NCI-H2081 treated with DMSO at 0.1 percent for 48 hours (cell line): ENCODE measurements at regions not wholly inside any gene's neighbourhood (a gene's known extent, or its start where the extent isn't known, plus 50 kb on each side); places are given as distances from the start of the nearest gene placed in this dataset.
"Not testable (repeated sequence)": the region's sequence is repeated elsewhere in the genome, so short reads cannot be mapped to it uniquely, and the experiment has no call there.

Source experiments
- DNase-seq: peaks from one replicate; lab custom pipeline; 2025; lab: John Stamatoyannopoulos, UW

DNA sequence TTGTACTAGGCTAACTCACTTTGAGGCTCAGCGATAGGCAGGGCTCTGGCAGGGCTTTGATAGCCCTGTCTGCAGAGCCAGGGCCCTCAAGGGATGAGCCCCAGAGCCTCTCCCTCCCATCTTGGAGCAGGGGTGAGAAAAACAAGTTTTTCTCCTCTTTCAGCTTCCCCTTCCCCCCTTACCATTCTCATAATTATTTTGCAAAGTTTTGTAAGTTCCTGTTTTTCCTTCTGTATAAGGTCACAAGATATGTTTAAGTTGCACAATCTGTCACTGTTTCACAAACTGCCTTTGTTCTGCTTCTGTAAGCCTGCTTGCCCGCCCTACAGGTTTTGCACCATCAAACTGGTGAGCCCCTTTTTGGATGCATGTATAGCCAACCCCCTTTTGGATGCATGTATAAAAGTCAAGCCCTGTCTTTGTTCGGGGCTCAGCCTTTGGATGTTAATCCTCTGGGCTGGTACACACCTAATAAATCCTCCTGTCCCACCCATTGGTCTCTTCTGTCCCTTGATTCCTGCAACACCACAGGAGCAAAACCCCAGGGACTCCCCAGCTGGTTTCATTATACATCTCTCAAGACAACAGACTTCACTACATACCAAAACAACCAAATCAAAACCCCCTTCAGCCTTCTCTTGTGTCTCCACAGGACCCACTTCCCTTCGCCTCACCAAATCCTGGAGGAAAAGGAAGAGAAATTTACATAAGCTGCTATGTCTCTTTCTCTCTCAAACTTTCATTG lies 52.5 kb upstream of the RESF1 start:
- DNase-seq, result no peak

DNA sequence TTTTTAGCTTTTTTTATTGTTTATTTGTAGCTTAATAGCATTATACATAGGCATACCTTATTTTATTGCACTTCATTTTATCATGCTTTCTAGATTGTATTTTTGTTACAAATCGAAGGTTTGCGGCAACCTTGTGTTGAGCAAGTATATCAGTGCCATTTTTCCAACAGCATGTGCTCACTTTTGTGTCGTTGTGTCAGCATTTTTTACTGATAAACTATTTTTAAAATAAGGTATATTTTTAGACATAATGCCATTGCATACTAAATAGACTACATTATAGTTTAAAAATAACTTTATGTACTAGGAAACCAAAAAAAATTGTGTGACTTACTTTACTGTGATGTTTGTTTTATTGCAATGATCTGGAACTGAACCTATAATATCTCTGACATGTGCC lies 56.2 kb upstream of the RESF1 start:
- DNase-seq, result no peak

- DNase-seq, result no peak
Observed at GRCh38 chr12:31900271-31900670, 58.9 kb upstream of the RESF1 start.

DNA sequence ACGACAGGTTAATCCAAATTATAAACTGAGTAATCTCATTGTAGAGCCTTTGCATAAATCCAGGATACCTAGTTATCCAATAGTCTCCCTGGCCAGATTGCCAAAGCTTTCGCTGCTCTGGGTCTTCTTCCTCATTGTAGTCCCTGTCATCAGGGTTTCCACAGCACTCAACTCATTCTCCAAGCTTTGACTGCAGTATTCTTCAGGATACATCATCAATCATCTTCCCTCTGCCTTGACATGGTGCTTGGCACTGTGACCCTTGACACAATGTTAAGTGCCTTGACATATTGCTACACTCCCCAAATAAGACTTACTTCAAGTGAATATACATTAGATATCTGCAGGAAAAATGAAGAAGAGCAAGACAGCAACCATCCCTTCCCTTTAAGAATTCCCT lies 60.1 kb upstream of the RESF1 start:
- no peak for DNase-seq

GRCh38 chr12:31897781-31898503 lies 61.3 kb upstream of the RESF1 start:
- DNase-seq, result peak; percentile 9

DNA sequence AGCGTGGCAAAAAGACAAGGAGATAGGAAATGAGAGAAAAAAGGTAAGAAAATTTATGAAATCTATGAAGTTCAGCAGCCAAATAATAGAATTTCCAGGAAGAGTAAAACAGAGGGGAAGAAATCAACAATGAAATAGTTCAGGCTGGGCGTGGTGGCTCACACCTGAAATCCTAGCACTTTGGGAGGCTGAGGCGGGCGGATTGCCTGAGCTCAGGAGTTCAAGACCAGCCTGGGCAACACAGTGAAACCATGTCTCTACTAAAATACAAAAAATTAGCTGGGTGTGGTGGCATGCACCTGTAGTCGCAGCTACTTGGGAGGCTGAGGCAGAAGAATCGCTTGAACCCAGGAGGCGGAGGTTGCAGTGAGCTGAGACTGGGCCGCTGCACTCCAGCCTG lies 62.1 kb upstream of the RESF1 start:
- DNase-seq, result not testable (repeated sequence)

GRCh38 chr12:31896514-31897039 lies 62.6 kb upstream of the RESF1 start:
- DNase-seq, result no peak

- no peak for DNase-seq
Observed at GRCh38 chr12:31895449-31896150, 63.6 kb upstream of the RESF1 start.

GRCh38 chr12:31890295-31891285 lies 68.6 kb upstream of the RESF1 start:
- no peak for DNase-seq

DNA sequence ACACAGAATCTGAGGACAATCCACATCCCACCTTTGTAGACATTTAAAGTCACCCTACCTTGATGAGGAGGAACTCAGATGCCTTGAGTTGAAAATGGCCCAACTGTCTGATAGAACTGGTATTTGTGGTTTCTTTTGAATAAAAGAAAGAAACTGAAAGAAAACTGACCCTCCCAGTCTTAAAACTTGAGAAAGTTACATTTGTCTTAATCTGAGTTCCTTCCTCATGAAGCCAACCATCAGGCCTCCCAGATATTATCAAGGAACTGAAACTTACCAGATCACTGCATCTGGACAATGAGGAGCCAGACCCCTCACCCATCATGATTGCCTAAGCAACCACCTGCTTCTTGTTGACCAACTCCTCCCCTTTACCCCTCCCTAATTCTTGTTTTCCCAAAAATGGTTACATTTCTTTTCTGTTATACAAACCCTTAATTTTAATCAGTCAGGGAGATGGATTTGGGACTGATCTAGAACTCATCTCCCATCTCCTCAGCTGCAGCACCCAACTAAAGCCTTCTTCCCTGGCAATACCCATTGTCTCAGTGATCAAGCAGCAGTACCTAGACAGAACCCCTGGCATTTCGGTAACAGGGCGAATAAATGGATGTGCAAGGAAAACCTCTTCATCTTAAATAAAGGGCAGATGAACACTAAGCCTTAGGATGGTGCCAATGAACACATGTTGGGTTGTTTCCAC lies 72.0 kb upstream of the RESF1 start:
- DNase-seq, result no peak

DNA sequence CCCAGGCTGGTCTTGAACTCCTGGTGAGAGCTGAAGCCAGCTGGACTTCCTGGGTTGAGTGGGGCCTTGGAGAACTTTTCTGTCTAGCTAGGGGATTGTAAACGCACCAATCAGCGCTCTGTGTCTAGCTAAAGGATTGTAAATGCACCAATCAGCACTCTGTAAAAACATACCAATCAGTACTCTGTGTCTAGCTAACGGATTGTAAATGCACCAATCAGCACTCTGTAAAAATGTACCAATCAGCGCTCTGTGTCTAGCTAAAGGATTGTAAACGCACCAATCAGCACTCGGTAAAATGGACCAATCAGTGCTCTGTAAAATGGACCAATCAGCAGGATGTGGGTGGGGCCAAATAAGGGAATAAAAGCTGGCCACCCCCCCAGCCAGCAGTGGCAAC lies 76.5 kb upstream of the RESF1 start:
- DNase-seq, result not testable (repeated sequence)

- DNase-seq, result no peak
Observed at GRCh38 chr12:31880340-31880739, 78.9 kb upstream of the RESF1 start.

- DNase-seq, result no peak
Observed at GRCh38 chr12:31877884-31878283, 81.3 kb upstream of the RESF1 start.

DNA sequence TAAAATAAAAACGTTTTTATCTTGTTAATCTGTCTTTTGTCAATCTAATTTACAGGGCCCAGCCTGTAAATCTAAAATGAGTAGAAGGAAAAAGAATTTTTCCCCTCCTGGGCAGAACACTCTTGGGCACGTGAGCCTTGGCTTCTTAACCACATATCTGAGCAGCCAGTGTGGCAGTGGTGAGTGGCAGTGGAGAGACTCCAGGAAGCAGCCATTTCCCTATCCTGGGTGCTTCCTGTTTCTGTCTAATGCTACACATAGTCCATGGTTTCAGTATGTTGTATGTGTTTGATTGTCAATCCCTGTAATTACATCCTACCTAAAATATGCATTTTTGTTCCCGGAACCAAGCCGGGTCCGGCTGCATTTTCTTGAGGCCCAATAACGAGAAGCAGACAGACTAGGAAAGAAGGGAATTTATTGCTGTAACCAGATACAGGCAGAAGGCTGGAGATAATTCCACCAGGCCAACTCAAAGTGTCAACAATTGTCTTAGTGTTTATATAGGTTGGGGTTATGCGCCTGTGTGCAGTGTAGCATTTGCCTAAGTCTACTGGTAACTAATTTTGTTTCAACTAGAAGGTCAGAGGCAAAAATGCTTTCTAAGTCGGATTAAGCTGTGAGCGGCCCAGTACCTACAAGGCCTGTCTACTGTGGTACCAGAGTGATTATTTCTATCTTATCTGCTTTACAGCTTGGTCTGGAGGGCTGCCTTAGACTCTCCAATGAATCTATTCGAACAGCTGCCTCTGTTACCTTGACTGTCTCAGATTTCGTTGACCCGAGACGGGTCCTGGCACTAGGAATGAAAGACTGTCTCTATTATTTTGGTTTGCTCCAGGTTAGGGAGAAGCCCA lies 82.4 kb upstream of the RESF1 start:
- no peak for DNase-seq

DNA sequence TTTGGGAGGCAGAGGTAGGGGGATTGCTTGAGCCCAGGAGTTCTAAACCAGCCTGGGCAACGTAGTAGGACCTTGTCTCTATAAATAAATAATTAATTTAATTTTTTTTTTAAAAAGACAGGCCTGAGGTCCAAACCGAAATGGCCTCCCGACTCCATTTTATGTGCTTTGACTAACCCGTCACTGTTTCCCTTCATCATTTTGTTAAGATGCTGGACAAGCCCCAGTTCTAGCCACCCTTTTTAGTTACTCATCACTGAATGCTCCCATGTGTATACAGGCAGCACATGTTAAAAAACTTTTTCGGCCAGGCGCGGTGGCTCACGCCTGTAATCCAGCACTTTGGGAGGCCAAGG lies 83.6 kb upstream of the RESF1 start:
- DNase-seq, result no peak

- DNase-seq, result no peak
Observed at GRCh38 chr12:31874961-31875608, 84.1 kb upstream of the RESF1 start.

GRCh38 chr12:31872831-31873604 lies 86.2 kb upstream of the RESF1 start:
- DNase-seq, result no peak

DNA sequence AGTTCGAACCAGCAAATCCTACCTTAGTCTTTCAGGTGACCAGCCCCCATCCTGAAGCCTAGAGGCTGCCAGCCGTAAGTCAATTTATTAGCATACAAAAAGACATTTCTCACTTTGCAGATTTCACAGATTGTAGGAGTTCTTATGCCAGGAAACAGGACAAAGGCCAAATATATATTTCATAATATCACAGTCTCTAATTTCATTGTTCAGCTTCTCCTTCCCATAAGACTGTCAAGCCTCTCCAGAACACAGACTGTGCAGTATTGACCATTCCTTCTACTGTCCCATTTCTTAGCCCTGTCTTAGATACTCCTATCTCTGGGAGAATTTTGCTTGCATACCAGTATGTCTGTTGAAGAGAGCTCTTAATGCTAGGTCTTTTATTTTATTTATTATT lies 89.2 kb upstream of the RESF1 start:
- no peak for DNase-seq

GRCh38 chr12:31868965-31869364 lies 90.2 kb upstream of the RESF1 start:
- DNase-seq, result no peak
